ENCODE measurements at regions not wholly inside any gene's neighbourhood (a gene's known extent, or its start where the extent isn't known, plus 50 kb on each side); places are given as distances from the start of the nearest gene placed in this dataset.

DNA sequence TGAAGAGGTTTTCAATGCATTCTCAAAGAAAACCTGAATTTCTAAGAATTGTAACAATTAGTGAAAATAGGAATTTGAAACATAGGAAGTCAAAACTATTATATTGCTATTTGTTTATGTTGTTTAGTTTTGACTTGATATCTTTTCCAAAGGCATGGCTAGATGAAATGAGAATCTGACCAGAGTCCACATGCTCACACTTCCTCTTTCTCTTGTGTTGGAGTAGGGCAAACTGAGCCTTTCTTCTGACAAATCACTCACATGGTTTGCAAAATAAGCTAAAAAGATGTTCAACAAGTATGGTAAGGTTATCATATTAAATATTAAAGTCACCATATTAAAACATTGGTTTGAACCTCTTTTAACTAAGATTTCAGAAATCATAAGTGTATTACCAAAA, 512.6 kb downstream of the ISL1 start:
- H2AK5ac ChIP-seq (ENCODE audit: low read depth, low read length), result no peak overlapping the region
- no peak overlapping the region for H3K14ac ChIP-seq (replicated peaks; ENCODE audit: low read depth, low read length)
- no peak overlapping the region for H2AFZ ChIP-seq (replicated peaks; ENCODE audit: low read length, poor library complexity)
- no peak overlapping the region for H3K4me2 ChIP-seq (ENCODE audit: low read depth, low read length)
- no peak overlapping the region for H4K5ac ChIP-seq (ENCODE audit: low read depth, low read length)
- no peak overlapping the region for H2BK5ac ChIP-seq (ENCODE audit: low read depth, low read length, poor library complexity, severe bottlenecking)
- no peak overlapping the region for H2BK20ac ChIP-seq (ENCODE audit: low read depth, low read length)
- no peaks in the 10 kb centered on the region for H3K79me1 ChIP-seq (ENCODE audit: low read depth in 1 of 2, low read length in 2 of 2)
- intact Hi-C loops (cut with micrococcal nuclease) (no loop called here), in situ Hi-C loops (cut with MboI; ENCODE audit: low sequenced_read_pairs) (no loop called here), dilution Hi-C loops (cut with HindIII; ENCODE audit: low sequenced_read_pairs, unreplicated experiment) (no loop called here)
- no peak for DNase-seq
- no peaks in the 10 kb centered on the region for H3K4me1 ChIP-seq (ENCODE audit: control insufficient read depth, insufficient read depth, low read length)
- H3K36me3 ChIP-seq (ENCODE audit: control insufficient read depth, insufficient read depth, low read length), result no peaks in the 10 kb centered on the region
- no peak overlapping the region for H3K27ac ChIP-seq (ENCODE audit: insufficient read depth, low read length)
- H3K27me3 ChIP-seq (ENCODE audit: control insufficient read depth, insufficient read depth, low read length), result no peaks in the 10 kb centered on the region
- H3K4ac ChIP-seq (ENCODE audit: low read depth, low read length), result no peak overlapping the region
- no peak overlapping the region for H2BK15ac ChIP-seq (ENCODE audit: low read depth, low read length)
- TF ChIP-seq CHD1 (IDR thresholded peaks at IDR 0.05; ENCODE audit: low read depth, low read length), result no peak
- TF ChIP-seq SMC3 (IDR thresholded peaks at IDR 0.05; ENCODE audit: low read depth, low read length), result no peak
- TF ChIP-seq, protein P1, sequence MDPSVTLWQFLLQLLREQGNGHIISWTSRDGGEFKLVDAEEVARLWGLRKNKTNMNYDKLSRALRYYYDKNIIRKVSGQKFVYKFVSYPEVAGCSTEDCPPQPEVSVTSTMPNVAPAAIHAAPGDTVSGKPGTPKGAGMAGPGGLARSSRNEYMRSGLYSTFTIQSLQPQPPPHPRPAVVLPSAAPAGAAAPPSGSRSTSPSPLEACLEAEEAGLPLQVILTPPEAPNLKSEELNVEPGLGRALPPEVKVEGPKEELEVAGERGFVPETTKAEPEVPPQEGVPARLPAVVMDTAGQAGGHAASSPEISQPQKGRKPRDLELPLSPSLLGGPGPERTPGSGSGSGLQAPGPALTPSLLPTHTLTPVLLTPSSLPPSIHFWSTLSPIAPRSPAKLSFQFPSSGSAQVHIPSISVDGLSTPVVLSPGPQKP (IDR thresholded peaks at IDR 0.05; ENCODE audit: borderline replicate concordance, low read depth, low read length), result no peak
- TF ChIP-seq FOS (IDR thresholded peaks at IDR 0.05; ENCODE audit: low read depth, low read length), result no peak
- TF ChIP-seq MXI1 (IDR thresholded peaks at IDR 0.05; ENCODE audit: borderline replicate concordance, low read depth, low read length), result no peak
- TF ChIP-seq RFX5 (IDR thresholded peaks at IDR 0.05; ENCODE audit: low read depth, low read length), result no peak
- no peak for TF ChIP-seq RCOR1 (IDR thresholded peaks at IDR 0.05; ENCODE audit: insufficient replicate concordance, low read length)
- TF ChIP-seq CEBPB (IDR thresholded peaks at IDR 0.05; ENCODE audit: low read depth, low read length), result no peak
- no peak for TF ChIP-seq MAZ (IDR thresholded peaks at IDR 0.05; ENCODE audit: borderline replicate concordance, low read depth, low read length)
- TF ChIP-seq, protein P2, sequence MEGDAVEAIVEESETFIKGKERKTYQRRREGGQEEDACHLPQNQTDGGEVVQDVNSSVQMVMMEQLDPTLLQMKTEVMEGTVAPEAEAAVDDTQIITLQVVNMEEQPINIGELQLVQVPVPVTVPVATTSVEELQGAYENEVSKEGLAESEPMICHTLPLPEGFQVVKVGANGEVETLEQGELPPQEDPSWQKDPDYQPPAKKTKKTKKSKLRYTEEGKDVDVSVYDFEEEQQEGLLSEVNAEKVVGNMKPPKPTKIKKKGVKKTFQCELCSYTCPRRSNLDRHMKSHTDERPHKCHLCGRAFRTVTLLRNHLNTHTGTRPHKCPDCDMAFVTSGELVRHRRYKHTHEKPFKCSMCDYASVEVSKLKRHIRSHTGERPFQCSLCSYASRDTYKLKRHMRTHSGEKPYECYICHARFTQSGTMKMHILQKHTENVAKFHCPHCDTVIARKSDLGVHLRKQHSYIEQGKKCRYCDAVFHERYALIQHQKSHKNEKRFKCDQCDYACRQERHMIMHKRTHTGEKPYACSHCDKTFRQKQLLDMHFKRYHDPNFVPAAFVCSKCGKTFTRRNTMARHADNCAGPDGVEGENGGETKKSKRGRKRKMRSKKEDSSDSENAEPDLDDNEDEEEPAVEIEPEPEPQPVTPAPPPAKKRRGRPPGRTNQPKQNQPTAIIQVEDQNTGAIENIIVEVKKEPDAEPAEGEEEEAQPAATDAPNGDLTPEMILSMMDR (conservative IDR thresholded peaks at IDR 0.05; ENCODE audit: low read depth, low read length), result no peak
- TF ChIP-seq POLR2A (IDR thresholded peaks at IDR 0.05; ENCODE audit: low read depth, low read length), result no peak
- TF ChIP-seq, protein P3, sequence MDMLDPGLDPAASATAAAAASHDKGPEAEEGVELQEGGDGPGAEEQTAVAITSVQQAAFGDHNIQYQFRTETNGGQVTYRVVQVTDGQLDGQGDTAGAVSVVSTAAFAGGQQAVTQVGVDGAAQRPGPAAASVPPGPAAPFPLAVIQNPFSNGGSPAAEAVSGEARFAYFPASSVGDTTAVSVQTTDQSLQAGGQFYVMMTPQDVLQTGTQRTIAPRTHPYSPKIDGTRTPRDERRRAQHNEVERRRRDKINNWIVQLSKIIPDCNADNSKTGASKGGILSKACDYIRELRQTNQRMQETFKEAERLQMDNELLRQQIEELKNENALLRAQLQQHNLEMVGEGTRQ (IDR thresholded peaks at IDR 0.05; ENCODE audit: low read depth, low read length), result no peak
- no peaks in the 10 kb centered on the region for H3K9me1 ChIP-seq (ENCODE audit: insufficient read depth, low read length)
- H3K9me3 ChIP-seq (ENCODE audit: control insufficient read depth, insufficient read depth, low read length), result no peaks in the 10 kb centered on the region
- no peak overlapping the region for H3K9ac ChIP-seq (ENCODE audit: low read depth, low read length)
- POLR2A ChIA-PET (ENCODE audit: unreplicated experiment), result no interaction called here
- H4K91ac ChIP-seq (ENCODE audit: insufficient read depth, low read depth, low read length), result no peak overlapping the region
- H4K8ac ChIP-seq (ENCODE audit: low read depth in 2 of 2, low read length in 2 of 2), result no peak overlapping the region
- H3K18ac ChIP-seq (ENCODE audit: low read depth, low read length), result no peak overlapping the region
- no peak for ATAC-seq (ENCODE audit: low read depth)
- CTCF ChIA-PET, result no interaction called here
- no peak overlapping the region for H3K56ac ChIP-seq (ENCODE audit: extremely low read depth, insufficient read depth, low read length)
- no peak overlapping the region for H2BK120ac ChIP-seq (ENCODE audit: low read depth, low read length)
- no TSS peak for BruUV-seq (replicated peaks)
- H3K4me3 ChIP-seq (ENCODE audit: insufficient read depth, low read depth, low read length), result no peak overlapping the region
- H2AK9ac ChIP-seq (replicated peaks; ENCODE audit: low read depth, low read length, poor library complexity), result no peak overlapping the region
- no peaks in the 10 kb centered on the region for H4K20me1 ChIP-seq (ENCODE audit: insufficient read depth, low read length)
- H3K23ac ChIP-seq (ENCODE audit: low read depth, low read length), result no peak overlapping the region

Data from IMR-90 (cell line).